Gastrocnemius medialis (tissue), 4 donors: ENCODE measurements at regions not wholly inside any gene's neighbourhood (a gene's known extent, or its start where the extent isn't known, plus 50 kb on each side); places are given as distances from the start of the nearest gene placed in this dataset.

Experiments used
- ATAC-seq, 2 donors: fragments of 150-250 bp; one replicate each; pipeline ENCODE4 v1.9.1; 2016
- DNase-seq, 2 donors: peaks; one replicate each; pipeline ENCODE4 v3.0.0-alpha.2; 2019
- H3K27ac ChIP-seq, 4 donors: fragments of 200-600 bp; sonication (generic); 1 replicate in 1 of 4; 2 replicates in 3 of 4; pipeline ENCODE4 v1.5.1; 2016 to 2018; ENCODE audit warnings: mild to moderate bottlenecking in 2 of 4, moderate library complexity in 1 of 4
- H3K27me3 ChIP-seq, 3 donors: fragments of 200-600 bp; sonication (generic) in 2 of 3; 1 replicate in 1 of 3; 2 replicates in 2 of 3; pipeline versions ENCODE4 v1.5.1 to v1.6.0; 2016 to 2019; ENCODE audit warnings: mild to moderate bottlenecking in 1 of 3, moderate library complexity in 1 of 3
- H3K36me3 ChIP-seq, 2 donors: fragments of 200-600 bp; sonication (generic) in 1 of 2; one replicate each; pipeline ENCODE4 v1.5.1; 2017 to 2018
- H3K4me1 ChIP-seq, 2 donors: fragments of 200-600 bp; sonication (generic) in 1 of 2; one replicate each; pipeline ENCODE4 v1.5.1; 2016 to 2017; ENCODE audit warnings: mild to moderate bottlenecking in 2 of 2
- H3K4me3 ChIP-seq, 4 donors: fragments of 200-600 bp; sonication (generic) in 3 of 4; 1 replicate in 1 of 4; 2 replicates in 3 of 4; pipeline ENCODE4 v1.5.1; 2016 to 2019; ENCODE audit warnings: mild to moderate bottlenecking in 2 of 4
- H3K9me3 ChIP-seq, 3 donors: fragments of 200-600 bp; sonication (generic) in 2 of 3; 1 replicate in 1 of 3; 2 replicates in 2 of 3; pipeline ENCODE4 v1.5.1; 2016 to 2019
- CTCF ChIP-seq, 5 experiments: fragments of 450-650 bp in 3 of 5; fragments of 200-600 bp in 2 of 5; sonication (generic) in 2 of 5; IDR thresholded peaks in 4 of 5; conservative IDR thresholded peaks in 1 of 5; 1 replicate in 4 of 5; 2 replicates in 1 of 5; pipeline ENCODE4 v1.5.1; 2016 to 2019; ENCODE audit warnings: antibody characterized with exemption in 5 of 5, mild to moderate bottlenecking in 3 of 5, moderate library complexity in 3 of 5
- POLR2A ChIP-seq, 2 donors: fragments of 450-650 bp; IDR thresholded peaks; one replicate each; pipeline ENCODE4 v1.6.1; 2017; ENCODE audit warnings: antibody characterized with exemption in 2 of 2, mild to moderate bottlenecking in 2 of 2, moderate library complexity in 2 of 2
- in situ Hi-C, 4 donors: fragments of 200-750 bp; cut with MboI; loops; one replicate each; pipeline versions ENCODE4 v1.15.0 to v1.8.0; 2017; ENCODE audit warnings: low sequenced_read_pairs in 4 of 4
- intact Hi-C: fragments of 100-400 bp; cut with DNase I; formaldehyde crosslinking; loops from one replicate; pipeline ENCODE4 v1.15.1; 2023; ENCODE audit warnings: low total_unique reads

- H3K36me3 ChIP-seq = no peaks in the 10 kb centered on the region
- no peaks in the 10 kb centered on the region for H3K27me3 ChIP-seq
- H3K9me3 ChIP-seq = no peaks in the 10 kb centered on the region
- in situ Hi-C loops = no loop called here
- H3K4me3 ChIP-seq = no peak overlapping the region
- intact Hi-C loops = no loop called here
- TF ChIP-seq POLR2A (IDR thresholded peaks at IDR 0.05) = no peak
- no peak for TF ChIP-seq CTCF (IDR thresholded peaks at IDR 0.05 in 4 of 5, conservative IDR thresholded peaks at IDR 0.05 in 1 of 5)
- H3K4me1 ChIP-seq = no peaks in the 10 kb centered on the region
- no peak overlapping the region for H3K27ac ChIP-seq
- ATAC-seq (no peak), DNase-seq (no peak)
These were observed 224.5 kb downstream of the RFPL4B start for GRCh38 chr6:112571488-112572270.

GRCh38 chr6:112574190-112574589 lies 227.1 kb downstream of the RFPL4B start:
- no peaks in the 10 kb centered on the region for H3K4me1 ChIP-seq
- no peak for TF ChIP-seq POLR2A (IDR thresholded peaks at IDR 0.05)
- no peak for TF ChIP-seq CTCF (IDR thresholded peaks at IDR 0.05 in 4 of 5, conservative IDR thresholded peaks at IDR 0.05 in 1 of 5)

GRCh38 chr6:112575309-112575834 lies 228.2 kb downstream of the RFPL4B start:
- Histone ChIP-seq H3K4me3 (no peak overlapping the region), H3K9me3 (no peaks in the 10 kb centered on the region), H3K36me3 (no peaks in the 10 kb centered on the region), H3K4me1 (no peaks in the 10 kb centered on the region), H3K27ac (no peak overlapping the region), H3K27me3 (no peaks in the 10 kb centered on the region)
- DNase-seq (no peak), ATAC-seq (no peak)
- TF ChIP-seq POLR2A (IDR thresholded peaks at IDR 0.05) (no peak), CTCF (IDR thresholded peaks at IDR 0.05 in 4 of 5, conservative IDR thresholded peaks at IDR 0.05 in 1 of 5) (no peak)
- intact Hi-C loops (no loop called here), in situ Hi-C loops (no loop called here)

More at GRCh38 chr6:112574190-112574589, 227.1 kb downstream of the RFPL4B start:
- Histone ChIP-seq H3K9me3 (no peaks in the 10 kb centered on the region), H3K27me3 (no peaks in the 10 kb centered on the region), H3K36me3 (no peaks in the 10 kb centered on the region), H3K27ac (no peak overlapping the region), H3K4me3 (no peak overlapping the region)
- intact Hi-C loops (no loop called here), in situ Hi-C loops (no loop called here)
- DNase-seq = no peak
- no peak for ATAC-seq

GRCh38 chr6:112576423-112576822 lies 229.3 kb downstream of the RFPL4B start:
- in situ Hi-C loops = no loop called here

More at GRCh38 chr6:112576423-112576822, 229.3 kb downstream of the RFPL4B start:
- no peaks in the 10 kb centered on the region for H3K4me1 ChIP-seq
- no peaks in the 10 kb centered on the region for H3K9me3 ChIP-seq
- DNase-seq (no peak), ATAC-seq (no peak)
- no peaks in the 10 kb centered on the region for H3K36me3 ChIP-seq
- no peak overlapping the region for H3K27ac ChIP-seq
- H3K4me3 ChIP-seq = no peak overlapping the region
- no peak for TF ChIP-seq CTCF (IDR thresholded peaks at IDR 0.05 in 4 of 5, conservative IDR thresholded peaks at IDR 0.05 in 1 of 5)
- no peaks in the 10 kb centered on the region for H3K27me3 ChIP-seq
- intact Hi-C loops = no loop called here
